Adipose tissue (tissue), 3 donors: ENCODE measurements at regions not wholly inside any gene's neighbourhood (a gene's known extent, or its start where the extent isn't known, plus 50 kb on each side); places are given as distances from the start of the nearest gene placed in this dataset.

Source experiments
- H3K27ac ChIP-seq: one replicate; pipeline ENCODE4 v1.5.1; 2013; ENCODE audit warnings: low read depth, low read length
- WGBS, 3 donors: extraction: QIAGEN DNeasy Blood & Tissue Kit; methylation state at CpG; one replicate each; pipeline ENCODE4 v1.1.7; 2013; 5-methylcytosine and 5-hydroxymethylcytosine counted together
- donor health status: healthy with polysubstance abuse.
- donor health status: Bipolar disorder and iron deficiency.
- donor health status: healthy.

GRCh38 chr7:33820206-33820605 lies 85.1 kb upstream of the BMPER start:
- no peak overlapping the region for H3K27ac ChIP-seq
- WGBS, 3 donors, result 68 to 80% (median 75%) methylated on average over 2 of the region's 2 CpGs

- no peak overlapping the region for H3K27ac ChIP-seq
- WGBS, 3 donors, result 89 to 90% (median 90%) methylated on average over 2 of the region's 2 CpGs
Measured at GRCh38 chr7:33821970-33822369, 83.4 kb upstream of the BMPER start.

DNA sequence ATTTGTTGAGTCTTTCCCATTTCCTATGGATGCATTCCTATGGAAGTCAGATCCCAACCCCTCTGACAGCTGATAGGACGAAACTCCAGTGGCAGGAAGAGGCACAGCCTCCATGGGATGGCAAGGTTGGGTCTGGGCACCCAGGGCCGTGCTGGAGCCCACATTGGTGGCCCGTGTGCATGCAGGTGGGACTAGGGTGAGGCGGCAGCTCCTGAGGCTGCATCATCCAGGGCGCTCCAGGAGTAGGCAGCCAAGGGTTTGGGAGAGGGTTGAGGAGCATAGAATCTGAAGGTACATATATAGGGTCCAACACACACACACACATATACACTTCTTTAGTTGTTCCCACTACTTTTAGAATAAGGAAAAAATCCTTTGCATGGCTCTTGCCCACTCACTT lies 81.4 kb upstream of the BMPER start:
- H3K27ac ChIP-seq, result no peak overlapping the region
- 89 to 94% (median 92%) methylated on average over 5 of the region's 5 CpGs for WGBS, 3 donors

- whole genome bisulfite sequencing, 3 donors, result 50 to 58% (median 50%) methylated on average over 4 of the region's 4 CpGs
- no peak overlapping the region for H3K27ac ChIP-seq
Measured at GRCh38 chr7:33824911-33825459, 80.4 kb upstream of the BMPER start.

DNA sequence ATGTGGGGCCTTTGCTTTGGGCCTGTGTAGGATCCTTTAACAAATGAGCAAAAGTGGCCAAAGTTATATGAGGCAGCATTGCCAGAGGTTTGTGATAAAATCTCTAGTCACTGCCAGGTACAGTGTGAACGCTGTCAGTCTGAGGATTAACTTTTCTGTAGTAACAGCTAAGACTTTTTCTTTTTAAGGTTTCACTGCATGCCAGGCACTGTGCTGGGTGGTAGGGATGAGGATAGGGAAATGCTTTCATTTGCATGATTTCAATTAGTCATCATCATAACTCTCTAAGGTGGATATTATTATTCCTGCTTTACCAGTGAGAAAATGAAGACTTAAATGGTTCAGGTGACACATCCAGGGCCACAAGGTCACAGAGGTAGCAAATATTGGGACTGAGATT lies 79.7 kb upstream of the BMPER start:
- no peak overlapping the region for H3K27ac ChIP-seq
- WGBS, 3 donors, result 38 to 72% (median 56%) methylated on average over 1 of the region's 1 CpG

DNA sequence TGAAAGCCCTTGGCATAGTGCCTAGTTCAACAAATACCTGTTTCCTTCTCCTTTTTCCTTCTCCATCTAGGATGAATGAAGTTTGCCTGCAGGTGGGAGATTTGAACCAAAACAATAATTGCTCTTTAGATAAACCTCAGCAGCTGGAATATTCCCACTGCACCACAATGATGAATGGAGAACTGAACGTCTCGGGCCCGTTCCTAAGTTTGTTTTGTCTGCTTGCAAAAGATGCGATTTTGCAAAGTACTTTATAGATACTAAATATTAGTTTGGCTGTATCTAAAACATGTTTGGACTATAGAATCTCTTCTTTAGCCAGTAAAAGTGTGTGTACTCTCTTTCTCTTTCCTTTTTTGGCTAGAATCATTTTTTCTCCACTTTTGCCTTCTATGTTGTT lies 75.8 kb upstream of the BMPER start:
- no peak overlapping the region for H3K27ac ChIP-seq
- 45 to 88% (median 83%) methylated on average over 4 of the region's 4 CpGs for WGBS, 3 donors

GRCh38 chr7:33831389-33832141 lies 73.8 kb upstream of the BMPER start:
- no peak overlapping the region for H3K27ac ChIP-seq
- 67 to 84% (median 77%) methylated on average over 10 of the region's 10 CpGs for WGBS, 3 donors

DNA sequence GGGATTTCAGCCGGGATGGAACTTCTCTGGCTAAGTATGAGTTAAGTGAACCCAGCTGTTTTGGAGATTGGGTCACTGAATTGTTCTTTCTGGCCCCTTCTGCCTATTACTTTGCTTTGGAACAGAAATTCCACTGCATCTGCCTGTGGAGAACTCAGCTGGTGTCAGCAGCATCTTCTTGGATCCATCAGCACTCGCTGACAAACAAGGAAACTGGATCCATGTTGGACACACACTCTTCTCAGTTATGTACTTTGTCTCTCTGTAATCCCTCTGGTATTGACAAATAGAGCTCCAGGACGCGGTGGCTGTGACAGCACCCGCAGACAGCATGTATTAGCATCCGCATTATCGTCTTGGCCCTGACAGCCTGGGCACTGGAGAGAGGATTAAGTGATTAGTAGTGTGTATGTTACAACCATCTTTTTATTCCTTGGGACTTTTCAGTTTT lies 73.0 kb upstream of the BMPER start:
- 73 to 82% (median 76%) methylated on average over 7 of the region's 7 CpGs for WGBS, 3 donors
- H3K27ac ChIP-seq, result no peak overlapping the region

DNA sequence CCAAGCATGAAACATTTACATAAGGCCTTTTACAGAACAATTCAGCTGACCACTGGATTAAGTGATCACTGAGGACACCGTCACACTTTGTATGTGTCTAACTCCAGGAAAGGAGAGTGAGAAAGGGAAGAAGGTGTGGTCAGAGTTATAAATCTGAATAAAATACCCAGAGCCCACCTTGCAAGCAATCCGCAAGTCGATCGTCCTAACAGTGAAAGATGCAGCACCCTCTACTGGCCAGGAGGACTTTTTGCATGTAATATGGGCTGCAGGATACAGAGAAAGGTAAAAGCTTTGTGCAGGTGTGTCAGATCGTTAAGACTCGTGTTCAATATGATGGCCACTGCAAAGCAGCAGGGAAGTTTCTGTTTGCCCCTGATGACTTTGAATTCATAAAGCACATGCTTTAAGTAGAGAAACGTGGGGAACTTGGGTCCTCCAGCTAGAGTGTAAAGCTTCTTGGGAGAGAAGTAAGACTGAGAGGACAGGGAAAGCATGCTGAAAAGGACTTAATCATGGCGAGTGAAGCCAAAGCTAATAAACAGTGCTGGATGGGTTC lies 68.5 kb upstream of the BMPER start:
- no peak overlapping the region for H3K27ac ChIP-seq
- WGBS, 3 donors, result 93 to 94% (median 93%) methylated on average over 8 of the region's 8 CpGs

DNA sequence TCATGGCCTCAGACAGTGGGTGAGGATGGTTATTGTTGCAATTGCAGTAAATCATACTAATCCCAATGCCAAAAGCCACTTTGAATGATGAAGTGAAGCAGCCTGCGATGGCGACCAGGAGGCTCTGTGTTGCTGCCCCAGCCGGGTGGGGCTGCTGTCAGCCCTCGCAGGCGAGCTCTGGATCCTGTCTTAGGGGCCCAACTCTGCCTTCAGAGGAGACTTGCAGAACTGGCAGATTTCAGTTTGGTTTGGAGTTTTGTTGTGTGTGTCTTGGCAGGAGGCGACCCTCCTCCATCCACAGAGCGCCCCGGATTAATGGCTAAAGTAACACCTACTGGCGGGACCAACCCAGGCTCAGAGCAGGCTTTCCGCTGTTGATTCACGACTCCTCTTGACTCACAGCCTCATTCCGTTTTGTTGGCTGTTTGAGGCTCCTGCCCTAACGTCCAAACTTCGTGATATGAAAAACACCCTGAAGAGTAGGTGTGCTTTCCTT lies 67.9 kb upstream of the BMPER start:
- H3K27ac ChIP-seq, result no peak overlapping the region
- 84 to 89% (median 85%) methylated on average over 14 of the region's 14 CpGs for WGBS, 3 donors

DNA sequence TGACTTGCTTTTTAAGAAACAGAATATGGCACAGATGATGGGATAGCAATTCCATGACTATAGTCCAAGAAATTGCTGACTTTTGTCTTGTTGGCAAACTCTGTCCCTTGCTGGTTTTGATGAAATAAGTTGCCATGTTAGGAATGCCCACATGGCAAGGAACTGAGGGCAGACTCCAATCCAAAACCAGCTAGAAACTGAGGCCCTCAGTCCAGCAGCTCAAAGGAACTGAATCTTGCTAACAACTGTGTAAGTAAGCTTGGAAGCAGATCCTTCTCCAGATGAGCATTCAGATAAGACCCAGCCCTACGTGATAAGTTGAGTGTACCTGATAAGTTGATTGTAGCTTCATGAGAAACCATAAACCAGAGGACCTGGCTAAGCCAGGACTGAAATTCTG lies 64.3 kb upstream of the BMPER start:
- H3K27ac ChIP-seq, result no peak overlapping the region
- 72 to 85% (median 83%) methylated on average over 1 of the region's 1 CpG for WGBS, 3 donors

GRCh38 chr7:33841705-33842129 lies 63.6 kb upstream of the BMPER start:
- WGBS, 3 donors, result 40 to 54% (median 48%) methylated on average over 3 of the region's 3 CpGs

DNA sequence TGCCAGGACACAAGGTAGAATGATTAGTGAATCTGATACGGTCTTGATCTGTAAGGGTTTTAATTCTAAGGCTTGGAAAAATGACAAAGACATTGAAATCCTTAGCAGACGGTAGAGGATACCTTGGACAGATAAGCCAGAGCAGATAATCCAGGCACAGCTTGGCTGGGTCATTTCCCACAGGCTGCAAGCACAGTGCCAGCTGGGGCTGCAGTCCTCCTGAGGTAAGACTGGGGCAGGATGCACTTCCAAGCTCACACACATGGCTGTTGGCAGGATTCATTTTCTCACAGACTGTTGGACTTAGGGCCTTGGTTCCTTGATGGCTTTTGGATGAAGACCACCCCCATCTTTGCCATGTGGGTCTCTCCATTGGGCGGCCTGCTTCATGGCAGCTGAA lies 63.2 kb upstream of the BMPER start:
- WGBS, 3 donors, result 68 to 84% (median 81%) methylated on average over 3 of the region's 3 CpGs
- no peak overlapping the region for H3K27ac ChIP-seq

More at GRCh38 chr7:33841705-33842129, 63.6 kb upstream of the BMPER start:
- no peak overlapping the region for H3K27ac ChIP-seq

- WGBS, 3 donors, result 53 to 77% (median 72%) methylated on average over 11 of the region's 11 CpGs
- no peak overlapping the region for H3K27ac ChIP-seq
Measured at GRCh38 chr7:33845991-33846509, 59.3 kb upstream of the BMPER start.

GRCh38 chr7:33849004-33849403 lies 56.3 kb upstream of the BMPER start:
- H3K27ac ChIP-seq, result no peak overlapping the region
- WGBS, 3 donors, result 87 to 98% (median 87%) methylated on average over 2 of the region's 2 CpGs

DNA sequence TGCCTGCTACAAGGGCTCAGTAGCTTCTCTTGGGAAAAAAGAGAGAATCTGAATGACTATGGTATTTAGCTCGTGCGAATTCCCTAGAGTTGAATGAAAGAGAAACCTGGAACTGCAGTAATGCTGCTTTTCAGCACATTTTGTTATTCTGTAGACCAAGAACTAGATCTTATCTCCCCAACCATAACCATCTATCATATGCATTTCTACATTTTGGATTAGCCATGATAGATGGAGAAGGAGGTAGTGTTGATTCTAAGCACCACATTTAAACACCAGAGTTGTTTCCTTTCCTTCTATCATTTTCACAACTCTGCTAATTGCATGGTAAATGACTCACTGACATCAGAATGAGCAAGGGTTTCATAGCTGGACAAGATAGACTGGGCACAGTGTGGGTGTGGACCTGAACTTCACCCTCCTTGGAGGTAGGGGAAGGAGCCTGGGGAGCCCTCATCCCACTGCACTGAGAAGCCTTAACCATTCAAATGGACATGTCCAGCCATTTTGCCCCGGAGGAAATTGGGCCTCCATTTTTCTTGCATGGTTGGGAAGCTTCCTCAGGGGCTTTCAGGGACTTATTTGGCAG lies 55.3 kb upstream of the BMPER start:
- no peak overlapping the region for H3K27ac ChIP-seq
- 63 to 86% (median 67%) methylated on average over 3 of the region's 3 CpGs for WGBS, 3 donors

GRCh38 chr7:33850768-33851167 lies 54.6 kb upstream of the BMPER start:
- WGBS, 3 donors, result 48 to 67% (median 63%) methylated on average over 1 of the region's 1 CpG
- H3K27ac ChIP-seq, result no peak overlapping the region

DNA sequence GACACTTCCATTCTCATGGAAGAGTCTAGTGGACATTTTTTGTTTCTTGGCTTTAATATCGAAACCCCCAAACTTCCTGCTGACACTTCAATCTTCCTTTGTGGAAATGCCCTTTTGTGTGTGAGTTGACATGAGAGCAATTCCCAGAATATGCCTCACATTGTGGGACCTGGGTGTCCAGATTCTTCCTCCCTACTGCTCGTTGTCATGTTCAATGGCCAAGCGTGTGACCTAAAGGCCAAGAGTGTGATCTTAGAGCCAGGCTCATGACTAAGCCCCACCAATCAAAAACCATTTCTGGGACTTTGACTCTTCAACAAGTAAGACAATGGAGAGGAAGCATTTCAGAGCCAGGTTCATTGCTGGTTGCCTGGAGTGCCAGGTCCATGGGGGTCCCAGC lies 52.5 kb upstream of the BMPER start:
- WGBS, 3 donors, result 70 to 82% (median 81%) methylated on average over 3 of the region's 3 CpGs
- H3K27ac ChIP-seq, result no peak overlapping the region
